Upper lobe of left lung (tissue), 6 donors: ENCODE measurements at regions not wholly inside any gene's neighbourhood (a gene's known extent, or its start where the extent isn't known, plus 50 kb on each side); places are given as distances from the start of the nearest gene placed in this dataset.

ENCODE experiments used
- ATAC-seq, 2 donors: fragments of 200-7000 bp; cut with Tn5 transposase; one replicate each; pipeline ENCODE4 v1.9.1; 2022; ENCODE audit warnings: mild to moderate bottlenecking in 2 of 2, moderate library complexity in 2 of 2; ENCODE audit not compliant: low FRiP score in 2 of 2
- DNase-seq, 2 donors: peaks; one replicate each; pipeline ENCODE4 v3.0.0-alpha.2; 2019 to 2020
- H3K27ac ChIP-seq, 4 donors: fragments of 200-600 bp; sonication (generic); one replicate each; pipeline ENCODE4 v1.5.1; 2016 to 2019
- H3K27me3 ChIP-seq, 4 donors: fragments of 200-600 bp; sonication (generic); one replicate each; pipeline ENCODE4 v1.5.1; 2017 to 2019
- H3K36me3 ChIP-seq, 4 donors: fragments of 200-600 bp; sonication (generic); one replicate each; pipeline ENCODE4 v1.5.1; 2016 to 2019
- H3K4me1 ChIP-seq, 4 donors: fragments of 200-600 bp; sonication (generic); one replicate each; pipeline ENCODE4 v1.5.1; 2018 to 2019
- H3K4me3 ChIP-seq, 4 donors: fragments of 200-600 bp; sonication (generic); one replicate each; pipeline ENCODE4 v1.5.1; 2017 to 2019; ENCODE audit warnings: mild to moderate bottlenecking in 2 of 4, moderate library complexity in 1 of 4
- H3K9me3 ChIP-seq, 4 donors: fragments of 200-600 bp; sonication (generic); one replicate each; pipeline ENCODE4 v1.5.1; 2018 to 2019
- EP300 ChIP-seq, 4 donors: sonication (generic); formaldehyde crosslinking; IDR thresholded peaks; one replicate each; pipeline ENCODE4 v1.5.1; 2017; ENCODE audit warnings: antibody characterized with exemption in 4 of 4, control low read depth in 2 of 4
- POLR2A ChIP-seq, 4 donors: fragments of 450-650 bp; IDR thresholded peaks; one replicate each; pipeline ENCODE4 v1.5.1; 2016 to 2017; ENCODE audit warnings: antibody characterized with exemption in 4 of 4, mild to moderate bottlenecking in 2 of 4
- POLR2AphosphoS5 ChIP-seq, 2 donors: sonication (generic); formaldehyde crosslinking; IDR thresholded peaks; one replicate each; pipeline ENCODE4 v1.5.1; 2017; ENCODE audit warnings: antibody characterized with exemption in 2 of 2
- WGBS, 2 donors: methylation state at CpG; one replicate each; pipeline ENCODE4 v1.1.5; 2017 to 2018; 5-methylcytosine and 5-hydroxymethylcytosine counted together
- TF ChIP-seq, protein P1 (sequence below), 6 experiments: fragments of 450-650 bp in 4 of 6; fragments of 200-600 bp in 2 of 6; sonication (generic) in 2 of 6; IDR thresholded peaks; one replicate each; pipeline ENCODE4 v1.5.1; 2016 to 2019; ENCODE audit warnings: antibody characterized with exemption in 6 of 6
- donor health status: DM: no; HTN: no; CAD: no; lungs with moderate emphysema.
- donor health status: DM: no; HTN: yes; CAD: no; lungs with severe emphysema.

GRCh38 chr7:98459529-98459928, 58.6 kb upstream of the BAIAP2L1 start:
- ATAC-seq (no peak), DNase-seq (no peak)
- Histone ChIP-seq H3K9me3 (no peaks in the 10 kb centered on the region), H3K27me3 (no peaks in the 10 kb centered on the region), H3K27ac (no peak overlapping the region), H3K4me3 (no peak overlapping the region), H3K4me1 (no peaks in the 10 kb centered on the region), H3K36me3 (no peaks in the 10 kb centered on the region)
- TF ChIP-seq POLR2AphosphoS5 (IDR thresholded peaks at IDR 0.05) (no peak), EP300 (IDR thresholded peaks at IDR 0.05) (no peak), POLR2A (IDR thresholded peaks at IDR 0.05) (no peak)
- TF ChIP-seq, protein P1, sequence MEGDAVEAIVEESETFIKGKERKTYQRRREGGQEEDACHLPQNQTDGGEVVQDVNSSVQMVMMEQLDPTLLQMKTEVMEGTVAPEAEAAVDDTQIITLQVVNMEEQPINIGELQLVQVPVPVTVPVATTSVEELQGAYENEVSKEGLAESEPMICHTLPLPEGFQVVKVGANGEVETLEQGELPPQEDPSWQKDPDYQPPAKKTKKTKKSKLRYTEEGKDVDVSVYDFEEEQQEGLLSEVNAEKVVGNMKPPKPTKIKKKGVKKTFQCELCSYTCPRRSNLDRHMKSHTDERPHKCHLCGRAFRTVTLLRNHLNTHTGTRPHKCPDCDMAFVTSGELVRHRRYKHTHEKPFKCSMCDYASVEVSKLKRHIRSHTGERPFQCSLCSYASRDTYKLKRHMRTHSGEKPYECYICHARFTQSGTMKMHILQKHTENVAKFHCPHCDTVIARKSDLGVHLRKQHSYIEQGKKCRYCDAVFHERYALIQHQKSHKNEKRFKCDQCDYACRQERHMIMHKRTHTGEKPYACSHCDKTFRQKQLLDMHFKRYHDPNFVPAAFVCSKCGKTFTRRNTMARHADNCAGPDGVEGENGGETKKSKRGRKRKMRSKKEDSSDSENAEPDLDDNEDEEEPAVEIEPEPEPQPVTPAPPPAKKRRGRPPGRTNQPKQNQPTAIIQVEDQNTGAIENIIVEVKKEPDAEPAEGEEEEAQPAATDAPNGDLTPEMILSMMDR (IDR thresholded peaks at IDR 0.05), result no peak
- WGBS, 2 donors, result 57 to 68% methylated on average over 4 of the region's 4 CpGs

DNA sequence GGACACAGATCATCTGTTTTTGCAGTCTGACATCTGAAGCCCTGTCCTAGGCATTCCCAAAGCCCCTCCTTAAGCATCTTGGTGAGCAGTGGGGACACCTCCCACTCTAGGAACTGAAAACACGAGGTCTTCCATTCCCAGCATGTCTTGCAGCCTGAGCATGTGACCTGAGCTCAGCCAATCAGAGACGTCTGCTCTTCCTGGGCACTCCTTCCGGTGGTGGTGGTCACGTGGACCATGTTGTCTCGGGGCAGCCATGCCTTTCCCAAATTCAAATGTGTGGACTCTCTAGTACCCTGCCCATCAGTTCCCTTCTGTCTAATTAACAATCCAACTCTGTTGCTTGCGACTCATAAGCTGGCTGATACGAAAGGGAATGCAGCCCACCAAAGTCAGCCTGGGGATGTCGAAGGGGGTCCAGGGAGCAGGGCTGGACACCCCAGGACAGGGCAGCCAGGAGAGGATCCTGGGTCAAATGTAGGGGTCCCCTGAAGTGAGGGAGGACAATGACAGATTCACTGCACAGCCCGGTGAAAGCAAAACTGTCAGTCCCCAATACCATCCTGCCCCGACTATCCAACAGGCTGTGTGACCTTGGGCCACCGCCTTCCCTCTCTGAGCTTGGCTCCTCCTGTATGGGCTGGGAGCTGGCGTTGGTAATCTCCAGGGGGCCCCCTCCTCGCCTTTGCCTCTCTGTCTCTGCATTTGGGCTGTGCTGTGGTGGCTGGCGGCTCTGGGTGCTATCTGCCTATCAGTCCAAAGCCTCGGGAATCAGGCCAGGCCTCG, 57.4 kb upstream of the BAIAP2L1 start:
- TF ChIP-seq POLR2AphosphoS5 (IDR thresholded peaks at IDR 0.05) (no peak), POLR2A (IDR thresholded peaks at IDR 0.05) (no peak), EP300 (IDR thresholded peaks at IDR 0.05) (no peak)
- TF ChIP-seq, protein P1 (IDR thresholded peaks at IDR 0.05), result no peak
- H3K4me1 ChIP-seq, result no peaks in the 10 kb centered on the region

DNA sequence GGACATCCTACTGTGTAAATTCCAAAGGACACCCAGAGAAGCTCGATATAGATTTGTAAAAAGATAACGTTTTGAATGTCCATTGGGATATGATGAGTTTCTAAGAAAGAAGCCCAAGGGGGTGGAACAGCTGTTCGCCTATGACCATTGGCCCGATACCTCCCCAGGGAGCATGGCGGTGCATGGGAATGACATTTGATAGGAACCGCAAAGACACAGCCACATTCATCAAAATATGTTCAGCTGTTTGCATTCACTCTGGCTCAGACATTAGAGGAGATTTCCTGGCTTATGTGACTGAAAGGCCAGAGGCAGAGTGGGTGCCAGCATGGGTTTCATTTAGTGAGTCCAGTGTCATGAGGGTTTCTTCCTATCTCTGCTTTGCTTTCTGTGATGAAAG, 56.0 kb upstream of the BAIAP2L1 start:
- H3K36me3 ChIP-seq, result no peaks in the 10 kb centered on the region
- no peak for TF ChIP-seq POLR2AphosphoS5 (IDR thresholded peaks at IDR 0.05)
- TF ChIP-seq, protein P1 (IDR thresholded peaks at IDR 0.05), result no peak
- no peak for TF ChIP-seq POLR2A (IDR thresholded peaks at IDR 0.05)
- no peak for TF ChIP-seq EP300 (IDR thresholded peaks at IDR 0.05)
- H3K27me3 ChIP-seq, result no peaks in the 10 kb centered on the region
- 77 to 84% methylated on average over 6 of the region's 6 CpGs for WGBS, 2 donors
- DNase-seq, result no peak
- peaks cover 0 to 6% (median 0%) of the 10 kb centered on the region in 4 donors for H3K9me3 ChIP-seq
- no peak overlapping the region for H3K4me3 ChIP-seq
- H3K27ac ChIP-seq, result no peak overlapping the region
- ATAC-seq, result no peak
- H3K4me1 ChIP-seq, result no peaks in the 10 kb centered on the region

More for the DNA sequence above, 57.4 kb upstream of the BAIAP2L1 start:
- DNase-seq (no peak), ATAC-seq (no peak)
- H3K27me3 ChIP-seq, result no peaks in the 10 kb centered on the region
- 82 to 88% methylated on average over 16 of the region's 16 CpGs for WGBS, 2 donors
- no peaks in the 10 kb centered on the region for H3K36me3 ChIP-seq
- H3K4me3 ChIP-seq, result no peak overlapping the region
- no peak overlapping the region for H3K27ac ChIP-seq
- H3K9me3 ChIP-seq, result no peaks in the 10 kb centered on the region

GRCh38 chr7:98452791-98453190, 51.9 kb upstream of the BAIAP2L1 start:
- no peaks in the 10 kb centered on the region for H3K36me3 ChIP-seq
- H3K4me3 ChIP-seq, result no peak overlapping the region
- peaks cover 0 to 8% (median 0%) of the 10 kb centered on the region in 4 donors for H3K9me3 ChIP-seq
- TF ChIP-seq, protein P1 (IDR thresholded peaks at IDR 0.05), result no peak
- TF ChIP-seq POLR2A (IDR thresholded peaks at IDR 0.05), result no peak
- TF ChIP-seq EP300 (IDR thresholded peaks at IDR 0.05), result no peak
- TF ChIP-seq POLR2AphosphoS5 (IDR thresholded peaks at IDR 0.05), result no peak
- H3K27me3 ChIP-seq, result no peaks in the 10 kb centered on the region
- no peaks in the 10 kb centered on the region for H3K4me1 ChIP-seq
- no peak for DNase-seq
- H3K27ac ChIP-seq, result no peak overlapping the region
- ATAC-seq, result no peak
- 93 to 98% methylated on average over 7 to 9 of the region's 9 CpGs for WGBS, 2 donors
